ENCODE measurements at regions not wholly inside any gene's neighbourhood (a gene's known extent, or its start where the extent isn't known, plus 50 kb on each side); places are given as distances from the start of the nearest gene placed in this dataset.

DNA sequence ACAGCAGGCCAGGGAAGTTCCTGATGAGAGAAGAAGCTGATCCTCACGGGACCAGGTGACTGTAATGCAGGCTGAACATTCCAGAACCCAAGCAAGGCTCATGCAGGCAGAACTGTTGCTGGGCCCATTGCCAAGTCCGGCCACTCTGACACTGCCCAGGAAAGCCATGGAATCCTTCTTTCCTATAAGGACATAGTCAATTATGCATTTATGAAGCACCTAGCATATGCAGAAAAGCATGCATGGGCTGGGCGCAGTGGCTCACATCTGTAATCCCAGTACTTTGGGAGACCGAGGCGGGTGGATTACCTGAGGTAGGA, 83.7 kb upstream of the SLC1A3 start:
- Mint-ChIP-seq H3K9me3 (ENCODE audit: unreplicated experiment) (no peaks in the 10 kb centered on the region), H3K4me3 (ENCODE audit: unreplicated experiment) (no peak overlapping the region), H3K4me1 (ENCODE audit: unreplicated experiment) (peaks cover 7% of the 10 kb centered on the region), H3K36me3 (ENCODE audit: low read depth, unreplicated experiment) (no peaks in the 10 kb centered on the region), H3K27me3 (ENCODE audit: unreplicated experiment) (no peaks in the 10 kb centered on the region), H3K27ac (ENCODE audit: unreplicated experiment) (no peak overlapping the region)
- DNase-seq (ENCODE audit: low spot score) = no peak
- TF ChIP-seq, protein P1, sequence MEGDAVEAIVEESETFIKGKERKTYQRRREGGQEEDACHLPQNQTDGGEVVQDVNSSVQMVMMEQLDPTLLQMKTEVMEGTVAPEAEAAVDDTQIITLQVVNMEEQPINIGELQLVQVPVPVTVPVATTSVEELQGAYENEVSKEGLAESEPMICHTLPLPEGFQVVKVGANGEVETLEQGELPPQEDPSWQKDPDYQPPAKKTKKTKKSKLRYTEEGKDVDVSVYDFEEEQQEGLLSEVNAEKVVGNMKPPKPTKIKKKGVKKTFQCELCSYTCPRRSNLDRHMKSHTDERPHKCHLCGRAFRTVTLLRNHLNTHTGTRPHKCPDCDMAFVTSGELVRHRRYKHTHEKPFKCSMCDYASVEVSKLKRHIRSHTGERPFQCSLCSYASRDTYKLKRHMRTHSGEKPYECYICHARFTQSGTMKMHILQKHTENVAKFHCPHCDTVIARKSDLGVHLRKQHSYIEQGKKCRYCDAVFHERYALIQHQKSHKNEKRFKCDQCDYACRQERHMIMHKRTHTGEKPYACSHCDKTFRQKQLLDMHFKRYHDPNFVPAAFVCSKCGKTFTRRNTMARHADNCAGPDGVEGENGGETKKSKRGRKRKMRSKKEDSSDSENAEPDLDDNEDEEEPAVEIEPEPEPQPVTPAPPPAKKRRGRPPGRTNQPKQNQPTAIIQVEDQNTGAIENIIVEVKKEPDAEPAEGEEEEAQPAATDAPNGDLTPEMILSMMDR (IDR thresholded peaks at IDR 0.05; ENCODE audit: unreplicated experiment) = no peak

DNA sequence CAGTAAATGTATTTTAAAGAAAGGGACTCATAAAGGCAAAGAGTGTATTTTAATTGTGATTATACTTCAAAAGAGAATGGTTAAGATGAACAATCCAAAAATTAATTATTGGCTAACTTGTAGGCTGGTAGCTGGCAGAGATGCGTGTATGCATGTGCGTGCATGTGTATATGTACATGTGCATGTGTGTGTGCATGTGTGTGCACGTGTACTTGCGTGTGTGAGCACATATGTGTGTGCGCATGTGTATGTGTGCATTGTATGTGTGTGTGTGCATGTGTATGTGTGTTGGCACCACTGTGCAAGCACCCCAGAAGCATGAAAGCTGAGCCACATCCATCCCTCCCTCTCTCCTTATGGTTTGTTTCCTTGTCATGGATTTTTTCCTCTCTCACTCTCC, 83.0 kb upstream of the SLC1A3 start:
- DNase-seq (ENCODE audit: low spot score) = no peak
- no peaks in the 10 kb centered on the region for H3K27me3 Mint-ChIP-seq (ENCODE audit: unreplicated experiment)
- H3K9me3 Mint-ChIP-seq (ENCODE audit: unreplicated experiment) = no peaks in the 10 kb centered on the region
- H3K4me3 Mint-ChIP-seq (ENCODE audit: unreplicated experiment) = no peak overlapping the region
- peaks cover 7% of the 10 kb centered on the region for H3K4me1 Mint-ChIP-seq (ENCODE audit: unreplicated experiment)
- H3K36me3 Mint-ChIP-seq (ENCODE audit: low read depth, unreplicated experiment) = no peaks in the 10 kb centered on the region
- TF ChIP-seq, protein P1 (IDR thresholded peaks at IDR 0.05; ENCODE audit: unreplicated experiment) = no peak
- H3K27ac Mint-ChIP-seq (ENCODE audit: unreplicated experiment) = no peak overlapping the region

DNA sequence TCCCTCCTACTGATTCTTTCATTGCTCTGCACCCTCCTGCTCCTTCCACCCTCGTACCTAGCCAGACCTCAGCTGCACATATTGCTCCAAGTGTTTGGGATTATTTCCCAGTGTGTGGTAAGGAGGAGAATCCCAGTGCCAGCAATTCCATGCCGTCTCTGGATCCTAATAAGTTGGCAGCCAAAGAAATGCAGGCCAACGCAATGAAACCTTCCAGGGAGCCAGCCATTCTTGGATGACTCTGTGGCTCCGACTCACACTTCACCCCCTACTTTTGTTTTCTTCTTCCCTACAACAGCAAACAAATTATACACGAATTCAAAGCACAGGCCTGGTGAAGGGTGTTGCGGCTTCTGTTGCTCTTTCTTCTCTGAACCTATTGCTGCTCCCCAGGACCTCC, 82.5 kb upstream of the SLC1A3 start:
- DNase-seq (ENCODE audit: low spot score) = no peak
- H3K9me3 Mint-ChIP-seq (ENCODE audit: unreplicated experiment) = no peaks in the 10 kb centered on the region
- H3K36me3 Mint-ChIP-seq (ENCODE audit: low read depth, unreplicated experiment) = no peaks in the 10 kb centered on the region
- H3K4me3 Mint-ChIP-seq (ENCODE audit: unreplicated experiment) = no peak overlapping the region
- H3K27me3 Mint-ChIP-seq (ENCODE audit: unreplicated experiment) = no peaks in the 10 kb centered on the region
- no peak overlapping the region for H3K27ac Mint-ChIP-seq (ENCODE audit: unreplicated experiment)
- TF ChIP-seq, protein P1 (IDR thresholded peaks at IDR 0.05; ENCODE audit: unreplicated experiment) = no peak
- peaks cover 7% of the 10 kb centered on the region for H3K4me1 Mint-ChIP-seq (ENCODE audit: unreplicated experiment)

- Mint-ChIP-seq H3K4me3 (ENCODE audit: unreplicated experiment) (no peak overlapping the region), H3K27me3 (ENCODE audit: unreplicated experiment) (no peaks in the 10 kb centered on the region), H3K36me3 (ENCODE audit: low read depth, unreplicated experiment) (no peaks in the 10 kb centered on the region), H3K9me3 (ENCODE audit: unreplicated experiment) (no peaks in the 10 kb centered on the region), H3K4me1 (ENCODE audit: unreplicated experiment) (peaks cover 7% of the 10 kb centered on the region), H3K27ac (ENCODE audit: unreplicated experiment) (no peak overlapping the region)
- no peak for DNase-seq (ENCODE audit: low spot score)
- TF ChIP-seq, protein P1 (IDR thresholded peaks at IDR 0.05; ENCODE audit: unreplicated experiment) = no peak
These were observed 79.9 kb upstream of the SLC1A3 start for GRCh38 chr5:36526537-36526936.

DNA sequence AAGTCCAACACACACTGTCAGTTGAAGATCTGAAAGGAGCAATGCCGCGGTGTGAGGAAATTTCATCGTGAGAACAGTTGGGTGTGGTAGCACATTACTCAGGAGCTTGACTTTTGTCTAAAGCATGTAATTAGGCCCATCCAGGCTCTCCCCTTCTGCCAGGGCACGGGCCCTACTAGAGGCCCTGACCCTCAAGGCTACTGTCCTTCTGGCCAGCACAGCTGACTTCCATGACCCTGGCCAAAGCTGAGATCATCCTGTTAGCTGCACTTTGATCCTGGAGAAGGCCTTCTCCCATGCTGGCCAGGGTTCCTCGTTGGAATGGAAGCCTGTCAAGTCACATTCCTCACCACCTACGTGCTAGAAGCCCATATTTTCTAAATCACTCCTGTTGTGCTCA, 77.8 kb upstream of the SLC1A3 start:
- H3K4me3 Mint-ChIP-seq (ENCODE audit: unreplicated experiment) = no peak overlapping the region
- H3K27me3 Mint-ChIP-seq (ENCODE audit: unreplicated experiment) = no peaks in the 10 kb centered on the region
- H3K9me3 Mint-ChIP-seq (ENCODE audit: unreplicated experiment) = no peaks in the 10 kb centered on the region
- peaks cover 7% of the 10 kb centered on the region for H3K4me1 Mint-ChIP-seq (ENCODE audit: unreplicated experiment)
- H3K27ac Mint-ChIP-seq (ENCODE audit: unreplicated experiment) = no peak overlapping the region
- DNase-seq (ENCODE audit: low spot score) = no peak
- H3K36me3 Mint-ChIP-seq (ENCODE audit: low read depth, unreplicated experiment) = no peaks in the 10 kb centered on the region
- TF ChIP-seq, protein P1 (IDR thresholded peaks at IDR 0.05; ENCODE audit: unreplicated experiment) = no peak
